VCaP (cell line): ENCODE measurements at regions not wholly inside any gene's neighbourhood (a gene's known extent, or its start where the extent isn't known, plus 50 kb on each side); places are given as distances from the start of the nearest gene placed in this dataset.

Experiments
- H3K27ac ChIP-seq: fragments of 450-650 bp; 2 replicates; pipeline ENCODE4 v1.5.1; 2017
- TF ChIP-seq, protein P1 (sequence below): fragments of 450-650 bp; conservative IDR thresholded peaks from 2 replicates; pipeline ENCODE4 v1.5.1; 2017; ENCODE audit warnings: mild to moderate bottlenecking, moderate library complexity

DNA sequence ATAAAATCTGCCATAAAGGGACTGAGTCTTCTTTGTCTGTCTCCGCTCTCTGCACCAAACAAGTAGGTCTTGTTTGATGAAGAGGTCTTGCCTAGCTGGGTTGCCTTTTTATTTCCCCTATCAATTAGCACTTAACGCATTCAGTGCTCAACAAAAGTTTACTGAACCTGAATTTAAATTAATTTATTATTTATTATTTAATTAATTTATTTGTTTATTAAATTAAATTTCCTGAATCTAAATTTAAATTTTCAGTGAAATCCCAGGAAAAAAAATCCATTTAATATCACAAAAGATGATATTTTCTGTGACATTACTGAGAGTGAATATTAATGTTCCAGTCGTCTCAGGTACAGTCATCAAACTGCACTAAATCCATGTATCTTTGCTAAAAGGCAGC lies 164.9 kb upstream of the AGTR1 start:
- TF ChIP-seq, protein P1, sequence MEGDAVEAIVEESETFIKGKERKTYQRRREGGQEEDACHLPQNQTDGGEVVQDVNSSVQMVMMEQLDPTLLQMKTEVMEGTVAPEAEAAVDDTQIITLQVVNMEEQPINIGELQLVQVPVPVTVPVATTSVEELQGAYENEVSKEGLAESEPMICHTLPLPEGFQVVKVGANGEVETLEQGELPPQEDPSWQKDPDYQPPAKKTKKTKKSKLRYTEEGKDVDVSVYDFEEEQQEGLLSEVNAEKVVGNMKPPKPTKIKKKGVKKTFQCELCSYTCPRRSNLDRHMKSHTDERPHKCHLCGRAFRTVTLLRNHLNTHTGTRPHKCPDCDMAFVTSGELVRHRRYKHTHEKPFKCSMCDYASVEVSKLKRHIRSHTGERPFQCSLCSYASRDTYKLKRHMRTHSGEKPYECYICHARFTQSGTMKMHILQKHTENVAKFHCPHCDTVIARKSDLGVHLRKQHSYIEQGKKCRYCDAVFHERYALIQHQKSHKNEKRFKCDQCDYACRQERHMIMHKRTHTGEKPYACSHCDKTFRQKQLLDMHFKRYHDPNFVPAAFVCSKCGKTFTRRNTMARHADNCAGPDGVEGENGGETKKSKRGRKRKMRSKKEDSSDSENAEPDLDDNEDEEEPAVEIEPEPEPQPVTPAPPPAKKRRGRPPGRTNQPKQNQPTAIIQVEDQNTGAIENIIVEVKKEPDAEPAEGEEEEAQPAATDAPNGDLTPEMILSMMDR = no peak

DNA sequence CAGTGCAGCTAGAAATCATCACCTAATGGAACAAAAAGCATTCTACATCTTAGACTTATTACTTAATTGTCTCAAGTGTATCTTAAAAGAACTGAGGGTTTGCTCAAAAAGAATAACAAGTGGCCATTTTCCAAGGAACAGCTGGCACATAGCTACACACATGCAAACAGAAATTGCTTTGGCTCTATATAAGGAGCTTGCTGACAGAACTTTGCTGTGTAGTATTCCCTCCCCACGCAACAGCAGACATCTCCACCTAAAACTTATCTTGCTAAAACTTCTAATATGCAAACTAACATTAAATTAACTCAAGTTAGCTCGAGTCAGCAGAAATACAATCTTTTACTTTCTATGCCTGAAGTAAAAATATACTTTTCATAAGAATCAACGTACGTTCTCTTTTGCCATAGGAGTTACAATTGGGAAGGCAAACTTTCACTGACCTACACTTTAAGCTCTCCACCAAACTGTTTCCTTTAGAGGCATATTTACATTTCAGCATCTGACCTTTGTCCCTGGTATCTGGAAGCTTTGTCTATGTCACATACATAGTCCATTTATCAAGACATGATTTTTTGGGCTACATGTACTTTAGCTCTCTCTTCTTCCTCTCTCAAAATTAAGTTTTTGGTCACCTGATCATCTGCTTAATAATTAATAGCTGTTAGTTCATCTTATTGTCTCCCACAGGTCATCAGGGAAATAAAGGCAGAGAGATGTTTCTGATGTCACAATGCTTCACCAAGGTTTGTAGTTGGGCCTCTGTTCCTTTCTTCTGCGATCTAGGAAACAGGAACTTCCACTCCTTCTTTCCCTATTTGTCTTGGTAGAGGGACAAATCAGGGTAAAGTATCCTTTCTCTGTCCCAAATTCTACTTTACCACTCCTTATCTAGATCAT lies 163.4 kb upstream of the AGTR1 start:
- TF ChIP-seq, protein P1 = no peak
- H3K27ac ChIP-seq = no peak overlapping the region

More for the DNA sequence above, 164.9 kb upstream of the AGTR1 start:
- H3K27ac ChIP-seq = no peak overlapping the region

DNA sequence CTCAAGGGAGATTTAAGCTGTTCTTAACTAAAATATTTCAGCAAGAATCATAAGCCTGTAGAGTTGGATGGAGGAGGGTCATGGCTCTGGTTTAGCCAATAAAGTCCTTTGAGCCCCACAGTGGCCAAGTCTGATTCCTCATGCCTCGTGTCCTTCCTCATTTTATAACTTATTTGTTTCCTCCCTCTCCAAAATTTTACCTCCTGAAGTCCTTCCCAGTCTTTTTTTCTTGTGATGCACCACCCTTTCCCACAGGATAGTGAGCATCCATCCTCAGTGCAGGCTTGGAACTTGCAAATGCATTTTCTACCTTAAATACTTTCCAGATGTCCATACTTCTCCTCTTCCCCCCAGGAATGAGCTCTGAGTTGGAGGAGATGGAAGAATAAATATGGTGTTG lies 162.7 kb upstream of the AGTR1 start:
- TF ChIP-seq, protein P1 = no peak
- no peak overlapping the region for H3K27ac ChIP-seq

GRCh38 chr3:148540266-148540665 lies 157.4 kb upstream of the AGTR1 start:
- H3K27ac ChIP-seq = no peak overlapping the region
- TF ChIP-seq, protein P1 = no peak

DNA sequence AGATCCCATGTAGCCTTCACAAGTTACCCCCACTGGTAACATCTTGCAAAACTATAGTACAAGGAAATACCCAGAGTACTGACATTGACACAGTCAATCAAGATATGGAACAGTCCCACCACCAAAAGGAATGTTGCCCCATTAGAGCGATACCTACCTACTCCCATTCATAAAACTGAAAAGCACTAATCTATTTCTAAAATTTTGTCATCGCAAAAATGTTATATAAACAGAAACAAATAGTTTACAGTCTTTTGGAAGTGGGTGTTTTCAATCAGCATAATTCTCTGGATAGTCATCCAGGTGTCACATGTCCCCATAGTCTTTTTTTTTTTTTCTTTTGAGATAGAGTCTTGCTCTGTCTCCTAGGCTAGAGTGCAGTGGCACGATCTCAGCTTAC lies 156.9 kb upstream of the AGTR1 start:
- TF ChIP-seq, protein P1 = no peak
- no peak overlapping the region for H3K27ac ChIP-seq

GRCh38 chr3:148546959-148547358 lies 150.7 kb upstream of the AGTR1 start:
- H3K27ac ChIP-seq = no peak overlapping the region
- TF ChIP-seq, protein P1 = no peak

GRCh38 chr3:148551767-148552260 lies 145.9 kb upstream of the AGTR1 start:
- no peak overlapping the region for H3K27ac ChIP-seq
- TF ChIP-seq, protein P1 = no peak
